ENCODE measurements at regions not wholly inside any gene's neighbourhood (a gene's known extent, or its start where the extent isn't known, plus 50 kb on each side); places are given as distances from the start of the nearest gene placed in this dataset.
A peak's percentile ranks its signal among the peaks of the same experiment; 100 is the strongest.

- DNase-seq, result no peak
Measured at GRCh38 chr7:155203059-155203881, 94.4 kb upstream of the INSIG1 start.

GRCh38 chr7:155203882-155204691 lies 93.6 kb upstream of the INSIG1 start:
- DNase-seq, result no peak

DNA sequence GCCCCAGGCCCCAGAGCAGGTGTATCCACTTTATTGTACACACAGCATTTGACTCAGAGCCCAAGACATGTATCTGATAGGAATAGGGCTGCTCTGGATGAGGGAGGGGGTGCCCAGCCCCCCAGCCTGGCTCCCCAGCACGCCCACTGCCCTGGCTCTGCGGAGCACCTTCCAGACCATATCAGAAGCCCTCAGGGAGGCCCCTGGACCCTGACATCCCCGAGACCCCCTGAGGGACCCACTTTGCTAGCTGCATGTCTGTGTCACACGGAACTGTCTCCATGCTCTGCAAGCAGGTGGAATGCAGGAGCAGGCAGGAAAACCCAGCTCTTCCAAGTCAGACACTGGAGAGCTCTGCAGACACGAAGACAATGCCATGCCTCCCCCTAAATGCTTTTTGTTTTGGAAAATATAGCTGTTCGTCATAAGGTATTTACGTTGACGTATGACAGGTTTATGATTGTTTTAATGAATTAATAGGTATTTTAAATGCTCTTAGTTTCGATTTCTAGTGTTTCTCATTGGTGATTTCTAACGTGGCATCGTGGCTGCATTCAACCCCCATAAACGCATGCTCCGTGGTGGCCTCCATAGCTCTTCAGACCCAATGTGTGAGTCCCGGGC lies 92.8 kb upstream of the INSIG1 start:
- DNase-seq, result no peak

DNA sequence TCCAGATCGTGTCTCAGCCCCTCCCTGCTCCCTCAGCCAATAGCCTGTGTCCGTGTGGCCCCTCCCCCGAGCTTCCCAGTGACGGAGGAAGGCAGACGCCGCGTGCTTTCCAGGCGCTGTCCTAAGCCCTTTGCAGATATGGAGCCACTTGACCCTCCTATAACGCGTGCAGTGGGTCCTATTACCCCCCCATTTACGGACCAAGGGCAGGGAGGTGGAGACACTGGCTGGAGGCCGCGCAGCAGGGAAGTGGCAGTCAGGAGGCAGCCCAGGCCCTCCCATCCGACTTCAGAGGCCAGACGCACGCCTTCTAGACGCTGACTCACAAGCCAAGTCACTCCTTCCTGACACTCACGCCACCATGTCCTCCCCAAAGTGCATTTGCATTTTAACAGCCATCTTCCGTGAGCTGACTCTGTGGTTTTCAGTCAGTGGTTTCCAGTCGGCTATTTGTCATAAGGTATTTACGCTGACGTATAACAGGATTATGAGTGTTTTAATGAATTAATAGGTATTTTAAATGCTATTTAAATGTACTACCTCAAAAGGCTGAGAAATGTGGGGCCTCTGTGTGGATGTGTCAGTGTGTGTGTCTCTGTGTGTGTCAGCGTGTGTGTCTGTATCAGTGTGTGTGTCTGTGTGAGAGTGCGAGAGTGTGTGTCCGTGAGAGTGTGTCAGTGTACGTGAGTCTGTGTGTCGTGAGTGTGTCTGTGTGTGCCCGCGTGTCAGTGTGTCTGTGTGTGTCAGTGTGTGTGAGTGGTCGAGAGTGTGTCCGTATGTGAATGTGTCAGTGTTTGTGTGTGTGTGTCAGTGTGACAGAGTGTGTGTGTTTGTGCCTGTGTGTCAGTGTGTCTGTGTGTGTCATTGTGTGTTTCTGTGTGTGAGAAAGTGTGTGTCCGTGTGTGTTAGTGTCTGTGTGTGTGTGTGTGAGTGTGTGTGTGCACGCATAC lies 92.0 kb upstream of the INSIG1 start:
- DNase-seq, result peak; percentile 93 to 100

GRCh38 chr7:155206318-155207020 lies 91.2 kb upstream of the INSIG1 start:
- peak; percentile 64 to 91 for DNase-seq

DNA sequence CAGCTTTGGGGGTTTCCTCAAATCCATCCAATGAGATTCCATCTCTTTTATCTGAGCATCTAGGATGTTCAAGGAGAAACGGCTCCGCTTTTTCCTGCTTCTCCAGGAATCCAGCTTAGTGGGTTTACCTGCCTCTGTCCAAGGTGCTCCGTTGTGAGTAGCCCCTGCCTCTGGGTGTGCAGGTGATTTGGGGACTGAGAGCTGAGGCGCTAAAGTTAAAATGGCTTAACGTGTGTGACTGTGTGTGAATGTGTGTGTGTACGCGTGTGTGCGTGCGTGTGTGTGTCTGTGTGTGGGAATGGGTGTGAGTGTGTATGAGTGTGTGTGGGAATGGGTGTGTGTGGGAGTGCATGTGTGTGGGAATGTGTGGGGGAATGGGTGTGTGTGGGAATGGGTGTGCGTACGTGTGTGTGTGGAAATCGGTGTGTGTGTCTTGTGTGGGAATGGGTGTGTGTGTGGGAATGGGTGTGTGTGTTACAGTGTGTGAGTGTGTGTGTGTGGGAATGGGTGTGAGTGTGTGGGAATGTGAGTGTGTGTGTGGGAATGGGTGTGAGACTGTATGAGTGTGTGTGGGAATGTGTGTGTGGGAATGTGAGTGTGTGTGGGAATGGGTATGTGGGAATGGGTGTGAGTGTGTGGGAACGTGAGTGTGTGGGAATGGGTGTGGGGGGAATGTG lies 90.2 kb upstream of the INSIG1 start:
- no peak for DNase-seq

DNA sequence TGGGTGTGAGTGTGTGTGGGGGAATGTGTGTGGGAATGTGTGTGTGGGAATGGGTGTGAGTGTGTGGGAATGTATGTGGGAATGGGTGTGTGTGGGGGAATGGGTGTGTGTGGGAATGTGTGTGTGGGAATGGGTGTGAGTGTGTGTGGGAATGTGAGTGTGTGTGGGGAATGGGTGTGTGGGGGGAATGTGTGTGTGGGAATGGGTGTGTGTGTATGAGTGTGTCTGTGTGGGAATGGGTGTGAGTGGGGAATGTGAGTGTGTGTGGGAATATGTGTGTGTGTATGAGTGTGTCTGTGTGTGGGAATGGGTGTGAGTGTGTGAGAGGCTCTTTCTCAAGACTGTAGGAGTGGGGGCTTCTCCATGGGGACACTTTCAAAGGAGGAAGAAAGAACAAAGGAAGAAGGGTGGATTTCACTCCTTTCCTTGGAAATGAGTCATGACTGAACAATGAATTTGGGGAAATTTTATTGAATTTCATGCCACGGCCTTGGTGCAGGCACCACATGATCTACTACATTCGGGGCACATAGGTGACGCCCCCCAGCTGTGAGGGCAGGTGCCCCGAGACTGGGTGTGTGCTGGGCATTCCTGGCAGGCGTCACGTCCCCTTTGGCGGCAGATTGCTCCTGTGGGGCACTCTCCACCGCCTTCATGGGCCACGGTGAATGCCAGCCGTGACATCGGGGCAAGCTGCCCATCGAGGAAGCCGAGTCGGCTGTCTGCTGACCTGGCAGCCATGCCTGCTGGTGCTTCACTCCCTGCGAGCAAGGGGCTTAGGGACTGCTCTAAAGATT lies 88.8 kb upstream of the INSIG1 start:
- DNase-seq, result peak in 1 of 2 experiments; percentile 33

DNA sequence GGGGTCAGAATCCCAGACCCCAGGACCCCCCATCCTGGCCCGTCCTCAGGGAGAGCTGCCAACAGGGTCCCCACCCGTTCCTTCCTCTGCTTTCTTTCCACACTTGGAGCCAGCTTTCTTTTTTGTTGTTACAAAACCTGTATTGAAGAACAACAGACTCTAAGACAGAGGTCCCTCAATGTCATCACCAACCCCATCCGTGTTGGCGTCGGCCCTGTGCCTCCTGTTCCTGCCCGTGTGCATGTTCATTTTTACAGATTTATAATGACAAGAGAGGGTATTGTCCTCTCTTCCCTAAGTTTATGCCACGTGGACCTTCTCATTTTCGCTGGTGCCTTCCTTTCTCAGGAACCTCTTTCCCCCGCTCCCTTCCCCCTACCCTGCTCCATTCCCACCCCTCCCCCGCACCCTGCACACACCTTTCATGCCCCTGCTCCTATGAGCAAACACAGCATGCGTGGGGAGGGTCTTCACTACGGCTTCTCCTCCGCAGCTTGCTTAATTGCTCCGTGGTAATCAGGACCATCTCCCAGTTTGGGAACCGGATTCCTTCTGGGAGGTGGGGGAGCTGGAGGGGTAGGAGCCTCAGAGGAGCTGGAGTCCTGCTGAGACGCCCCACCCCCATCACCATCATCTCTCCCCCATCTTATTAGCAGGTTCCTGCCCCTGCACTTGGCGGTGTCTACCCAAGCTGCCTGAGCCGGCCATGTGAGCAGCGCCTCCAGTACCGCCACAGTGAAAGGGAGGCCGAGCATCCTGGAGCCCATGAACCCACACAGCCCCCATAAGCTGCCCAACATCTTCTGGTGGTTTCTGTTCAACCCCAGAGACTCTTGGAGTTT lies 88.0 kb upstream of the INSIG1 start:
- DNase-seq, result no peak

DNA sequence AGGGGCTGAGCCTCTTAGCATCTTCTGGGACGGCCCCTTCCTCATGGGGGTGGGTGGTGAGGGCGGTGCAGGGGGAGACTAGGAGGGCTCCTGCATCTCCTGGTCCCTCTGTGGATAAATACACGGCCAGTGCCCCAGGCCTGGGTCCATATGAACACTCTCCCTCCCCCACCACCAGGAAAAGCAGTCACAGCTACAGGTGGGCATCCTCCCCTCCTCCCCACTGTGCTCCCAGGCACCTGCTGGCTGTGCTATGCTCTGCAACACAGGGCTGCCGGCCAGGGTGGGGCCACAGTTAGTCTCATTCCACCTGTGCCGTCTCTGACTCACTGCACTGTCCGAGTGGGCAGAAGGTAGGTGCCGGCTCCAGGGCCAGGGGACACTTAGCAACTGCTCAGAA lies 87.3 kb upstream of the INSIG1 start:
- DNase-seq, result no peak

- DNase-seq, result no peak
Measured at GRCh38 chr7:155211173-155211572, 86.5 kb upstream of the INSIG1 start.

GRCh38 chr7:155211761-155212160 lies 85.9 kb upstream of the INSIG1 start:
- DNase-seq, result no peak

- DNase-seq, result no peak
Measured at GRCh38 chr7:155212301-155213015, 85.2 kb upstream of the INSIG1 start.

- no peak for DNase-seq
Measured at GRCh38 chr7:155213385-155213784, 84.3 kb upstream of the INSIG1 start.

DNA sequence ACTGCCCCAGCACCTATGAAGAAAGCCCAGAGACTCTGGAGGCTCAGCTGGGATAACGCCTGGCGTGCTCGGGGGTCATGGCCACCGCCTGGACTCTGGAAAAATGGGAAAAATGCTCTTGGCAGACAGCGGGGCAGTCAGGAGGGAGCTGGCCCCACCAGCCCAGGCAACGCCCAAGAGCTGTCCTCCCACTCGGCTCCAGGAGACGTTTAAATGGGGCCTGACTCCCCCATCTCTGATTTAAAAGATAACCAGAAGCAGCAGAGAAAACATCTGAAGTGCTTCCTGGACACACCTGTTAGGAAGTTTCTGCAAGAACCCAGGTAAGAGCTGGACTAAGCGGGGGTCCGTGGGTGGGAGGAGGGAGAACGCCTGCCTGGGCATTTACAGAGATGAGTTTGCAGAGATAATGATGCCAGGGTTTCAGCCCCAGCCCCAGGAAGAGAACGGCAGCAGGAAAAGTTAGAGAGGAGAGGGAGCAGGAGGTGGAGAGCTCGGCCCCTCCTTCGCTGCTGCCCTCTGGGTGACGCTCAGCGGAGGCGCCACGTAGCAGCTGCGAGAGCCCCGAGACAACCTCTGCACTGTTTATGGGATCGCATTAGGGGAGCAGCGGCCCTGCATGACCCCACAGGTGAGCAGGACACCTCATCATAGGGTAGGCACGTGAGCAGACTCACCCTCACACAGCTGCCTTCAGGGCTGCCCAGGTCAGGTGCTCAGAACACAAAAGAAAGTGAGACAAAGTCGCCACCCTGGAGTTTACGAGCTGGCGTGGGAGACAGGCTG lies 83.5 kb upstream of the INSIG1 start:
- no peak for DNase-seq

GRCh38 chr7:155215576-155216325 lies 81.9 kb upstream of the INSIG1 start:
- no peak for DNase-seq

GRCh38 chr7:155216475-155217272 lies 81.0 kb upstream of the INSIG1 start:
- no peak for DNase-seq
